ENCODE measurements at regions not wholly inside any gene's neighbourhood (a gene's known extent, or its start where the extent isn't known, plus 50 kb on each side); places are given as distances from the start of the nearest gene placed in this dataset.

DNA sequence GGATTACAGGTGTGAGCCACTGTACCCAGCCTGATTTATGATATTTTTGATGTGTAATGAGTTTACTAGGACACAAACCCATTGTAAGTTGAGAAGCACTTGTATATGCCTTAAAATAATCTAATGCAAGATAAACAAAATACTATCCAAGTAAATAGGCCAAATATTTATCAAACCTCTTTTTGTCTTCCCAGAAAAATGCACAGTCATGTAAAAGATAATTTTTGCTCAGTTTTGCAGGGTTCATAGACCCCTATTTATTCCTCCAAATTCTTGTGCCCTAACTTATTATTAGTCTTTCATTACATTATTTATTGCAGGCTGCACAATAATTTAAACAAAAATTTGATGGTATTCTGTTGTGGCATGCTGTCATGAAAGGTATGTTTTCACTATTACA is 1290.7 kb downstream of the STIM2 start:
- Mint-ChIP-seq H3K36me3 (ENCODE audit: unreplicated experiment) (no peaks in the 10 kb centered on the region), H3K9me3 (ENCODE audit: unreplicated experiment) (no peaks in the 10 kb centered on the region), H3K27ac (ENCODE audit: unreplicated experiment) (no peak overlapping the region), H3K27me3 (ENCODE audit: unreplicated experiment) (peaks cover 5% of the 10 kb centered on the region), H3K4me3 (ENCODE audit: unreplicated experiment) (no peak overlapping the region), H3K4me1 (ENCODE audit: unreplicated experiment) (no peaks in the 10 kb centered on the region)
- DNase-seq (ENCODE audit: extremely low spot score, unreplicated experiment): no peak
- TF ChIP-seq, protein P1, sequence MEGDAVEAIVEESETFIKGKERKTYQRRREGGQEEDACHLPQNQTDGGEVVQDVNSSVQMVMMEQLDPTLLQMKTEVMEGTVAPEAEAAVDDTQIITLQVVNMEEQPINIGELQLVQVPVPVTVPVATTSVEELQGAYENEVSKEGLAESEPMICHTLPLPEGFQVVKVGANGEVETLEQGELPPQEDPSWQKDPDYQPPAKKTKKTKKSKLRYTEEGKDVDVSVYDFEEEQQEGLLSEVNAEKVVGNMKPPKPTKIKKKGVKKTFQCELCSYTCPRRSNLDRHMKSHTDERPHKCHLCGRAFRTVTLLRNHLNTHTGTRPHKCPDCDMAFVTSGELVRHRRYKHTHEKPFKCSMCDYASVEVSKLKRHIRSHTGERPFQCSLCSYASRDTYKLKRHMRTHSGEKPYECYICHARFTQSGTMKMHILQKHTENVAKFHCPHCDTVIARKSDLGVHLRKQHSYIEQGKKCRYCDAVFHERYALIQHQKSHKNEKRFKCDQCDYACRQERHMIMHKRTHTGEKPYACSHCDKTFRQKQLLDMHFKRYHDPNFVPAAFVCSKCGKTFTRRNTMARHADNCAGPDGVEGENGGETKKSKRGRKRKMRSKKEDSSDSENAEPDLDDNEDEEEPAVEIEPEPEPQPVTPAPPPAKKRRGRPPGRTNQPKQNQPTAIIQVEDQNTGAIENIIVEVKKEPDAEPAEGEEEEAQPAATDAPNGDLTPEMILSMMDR (IDR thresholded peaks at IDR 0.05): no peak

DNA sequence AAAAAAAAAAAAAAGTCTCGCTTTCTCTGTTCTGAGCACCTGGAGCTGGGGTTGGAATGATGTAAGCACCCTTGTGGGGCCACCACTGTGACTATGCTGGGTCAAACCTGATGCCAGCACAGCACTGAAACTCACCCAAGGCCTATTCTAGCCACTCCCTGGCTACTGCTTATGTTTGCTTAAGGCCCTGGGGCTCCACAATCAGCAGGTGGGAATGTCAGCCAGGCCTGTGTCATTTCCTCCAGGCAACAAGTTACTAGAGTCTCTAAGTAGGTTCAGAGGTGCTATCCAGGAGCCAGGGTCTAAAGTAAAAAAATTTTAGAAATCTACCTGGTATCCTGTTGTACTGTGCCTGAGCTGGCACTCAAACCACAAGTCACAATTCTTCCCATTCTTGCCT is 1306.8 kb downstream of the STIM2 start:
- no peak overlapping the region for H3K4me3 Mint-ChIP-seq (ENCODE audit: unreplicated experiment)
- H3K4me1 Mint-ChIP-seq (ENCODE audit: unreplicated experiment): peaks cover 19% of the 10 kb centered on the region
- H3K9me3 Mint-ChIP-seq (ENCODE audit: unreplicated experiment): peaks cover 22% of the 10 kb centered on the region
- TF ChIP-seq, protein P1 (IDR thresholded peaks at IDR 0.05): no peak
- no peak overlapping the region for H3K27ac Mint-ChIP-seq (ENCODE audit: unreplicated experiment)
- no peak for DNase-seq (ENCODE audit: extremely low spot score, unreplicated experiment)
- no peaks in the 10 kb centered on the region for H3K36me3 Mint-ChIP-seq (ENCODE audit: unreplicated experiment)
- peaks cover 2% of the 10 kb centered on the region for H3K27me3 Mint-ChIP-seq (ENCODE audit: unreplicated experiment)

DNA sequence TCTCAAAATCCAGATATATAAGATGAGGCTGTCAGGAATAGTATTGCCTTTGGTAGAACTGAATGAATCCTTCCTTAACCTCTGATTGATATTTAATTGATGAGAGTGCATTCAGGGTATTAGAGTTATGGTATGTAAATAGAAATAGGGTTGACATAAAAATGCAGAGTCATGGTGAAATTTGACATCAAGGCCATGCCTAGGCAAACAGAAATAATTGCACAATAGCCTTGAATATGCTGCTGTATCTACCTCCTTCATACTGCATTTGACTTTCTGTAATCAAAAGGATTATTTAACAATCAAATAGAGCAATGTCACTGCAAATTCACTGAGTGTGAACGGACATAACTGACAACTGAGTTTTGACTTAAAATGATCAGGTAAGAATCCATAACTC is 1316.3 kb downstream of the STIM2 start:
- TF ChIP-seq, protein P1 (IDR thresholded peaks at IDR 0.05): no peak
- Mint-ChIP-seq H3K27ac (ENCODE audit: unreplicated experiment) (no peak overlapping the region), H3K9me3 (ENCODE audit: unreplicated experiment) (no peaks in the 10 kb centered on the region), H3K4me3 (ENCODE audit: unreplicated experiment) (no peak overlapping the region), H3K4me1 (ENCODE audit: unreplicated experiment) (no peaks in the 10 kb centered on the region), H3K36me3 (ENCODE audit: unreplicated experiment) (no peaks in the 10 kb centered on the region), H3K27me3 (ENCODE audit: unreplicated experiment) (peaks cover 2% of the 10 kb centered on the region)
- no peak for DNase-seq (ENCODE audit: extremely low spot score, unreplicated experiment)

- H3K4me1 Mint-ChIP-seq (ENCODE audit: unreplicated experiment): no peaks in the 10 kb centered on the region
- H3K36me3 Mint-ChIP-seq (ENCODE audit: unreplicated experiment): no peaks in the 10 kb centered on the region
- DNase-seq (ENCODE audit: extremely low spot score, unreplicated experiment): no peak
- no peak overlapping the region for H3K4me3 Mint-ChIP-seq (ENCODE audit: unreplicated experiment)
- H3K9me3 Mint-ChIP-seq (ENCODE audit: unreplicated experiment): no peaks in the 10 kb centered on the region
- H3K27me3 Mint-ChIP-seq (ENCODE audit: unreplicated experiment): peaks cover 2% of the 10 kb centered on the region
- TF ChIP-seq, protein P1 (IDR thresholded peaks at IDR 0.05): no peak
- no peak overlapping the region for H3K27ac Mint-ChIP-seq (ENCODE audit: unreplicated experiment)
Measured at GRCh38 chr4:28177641-28178040, 1317.0 kb downstream of the STIM2 start.

GRCh38 chr4:28179126-28179525 is 1318.5 kb downstream of the STIM2 start:
- TF ChIP-seq, protein P1 (IDR thresholded peaks at IDR 0.05): no peak
- Mint-ChIP-seq H3K4me3 (ENCODE audit: unreplicated experiment) (no peak overlapping the region), H3K36me3 (ENCODE audit: unreplicated experiment) (no peaks in the 10 kb centered on the region), H3K27me3 (ENCODE audit: unreplicated experiment) (no peaks in the 10 kb centered on the region), H3K9me3 (ENCODE audit: unreplicated experiment) (no peaks in the 10 kb centered on the region), H3K4me1 (ENCODE audit: unreplicated experiment) (no peaks in the 10 kb centered on the region), H3K27ac (ENCODE audit: unreplicated experiment) (no peak overlapping the region)
- DNase-seq (ENCODE audit: extremely low spot score, unreplicated experiment): no peak

All from osteocyte (in vitro differentiated cells).